Progenitor cell of endocrine pancreas (in vitro differentiated cells): ENCODE measurements at regions not wholly inside any gene's neighbourhood (a gene's known extent, or its start where the extent isn't known, plus 50 kb on each side); places are given as distances from the start of the nearest gene placed in this dataset.

Experiments
- DNase-seq: peaks from one replicate; pipeline ENCODE4 v3.0.0; 2021; ENCODE audit warnings: low spot score; ENCODE audit not compliant: unreplicated experiment
- H3K27ac Mint-ChIP-seq: 2 replicates; pipeline ENCODE4 v1.8.0; 2021; ENCODE audit warnings: mild to moderate bottlenecking, moderate library complexity, mixed read lengths
- H3K27me3 Mint-ChIP-seq: 2 replicates; pipeline ENCODE4 v1.8.0; 2021; ENCODE audit warnings: mixed read lengths
- H3K36me3 Mint-ChIP-seq: 2 replicates; pipeline ENCODE4 v1.8.0; 2022; ENCODE audit warnings: mixed read lengths; ENCODE audit not compliant: insufficient read depth
- H3K4me1 Mint-ChIP-seq: 2 replicates; pipeline ENCODE4 v1.8.0; 2021; ENCODE audit warnings: low read depth, mixed read lengths
- H3K4me3 Mint-ChIP-seq: 2 replicates; pipeline ENCODE4 v1.8.0; 2021; ENCODE audit warnings: low read depth, mild to moderate bottlenecking, moderate library complexity, mixed read lengths
- H3K9me3 Mint-ChIP-seq: 2 replicates; pipeline ENCODE4 v1.8.0; 2021; ENCODE audit warnings: low read depth, mixed read lengths
- TF ChIP-seq, protein P1 (sequence below): fragments of 200-600 bp; sonication (generic); IDR thresholded peaks from one replicate; pipeline ENCODE4 v1.5.0; 2021; ENCODE audit warnings: antibody characterized with exemption, mild to moderate bottlenecking; ENCODE audit not compliant: unreplicated experiment

DNA sequence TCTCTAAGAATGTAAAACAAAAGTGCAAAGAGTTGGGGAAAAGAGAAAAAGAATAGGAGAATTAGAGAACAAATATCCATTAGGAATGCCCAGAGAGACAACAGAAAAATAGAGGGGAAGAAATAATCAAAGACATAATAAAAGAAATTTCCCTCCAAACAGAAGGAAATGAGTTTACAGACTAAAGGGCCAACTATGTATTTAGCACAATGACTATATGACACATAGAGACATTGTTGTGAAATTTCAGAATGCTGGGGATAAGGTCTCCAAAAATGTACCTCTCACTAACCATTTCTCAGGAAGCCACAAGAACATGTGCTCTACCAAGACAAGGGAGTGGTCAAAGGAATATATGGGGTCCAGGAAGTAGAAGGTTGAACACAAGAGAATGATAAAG, 121.0 kb upstream of the ACSL4 start:
- no peak overlapping the region for H3K4me3 Mint-ChIP-seq
- TF ChIP-seq, protein P1, sequence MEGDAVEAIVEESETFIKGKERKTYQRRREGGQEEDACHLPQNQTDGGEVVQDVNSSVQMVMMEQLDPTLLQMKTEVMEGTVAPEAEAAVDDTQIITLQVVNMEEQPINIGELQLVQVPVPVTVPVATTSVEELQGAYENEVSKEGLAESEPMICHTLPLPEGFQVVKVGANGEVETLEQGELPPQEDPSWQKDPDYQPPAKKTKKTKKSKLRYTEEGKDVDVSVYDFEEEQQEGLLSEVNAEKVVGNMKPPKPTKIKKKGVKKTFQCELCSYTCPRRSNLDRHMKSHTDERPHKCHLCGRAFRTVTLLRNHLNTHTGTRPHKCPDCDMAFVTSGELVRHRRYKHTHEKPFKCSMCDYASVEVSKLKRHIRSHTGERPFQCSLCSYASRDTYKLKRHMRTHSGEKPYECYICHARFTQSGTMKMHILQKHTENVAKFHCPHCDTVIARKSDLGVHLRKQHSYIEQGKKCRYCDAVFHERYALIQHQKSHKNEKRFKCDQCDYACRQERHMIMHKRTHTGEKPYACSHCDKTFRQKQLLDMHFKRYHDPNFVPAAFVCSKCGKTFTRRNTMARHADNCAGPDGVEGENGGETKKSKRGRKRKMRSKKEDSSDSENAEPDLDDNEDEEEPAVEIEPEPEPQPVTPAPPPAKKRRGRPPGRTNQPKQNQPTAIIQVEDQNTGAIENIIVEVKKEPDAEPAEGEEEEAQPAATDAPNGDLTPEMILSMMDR = no peak
- H3K9me3 Mint-ChIP-seq = peaks cover 15% of the 10 kb centered on the region
- H3K36me3 Mint-ChIP-seq = peaks cover 4% of the 10 kb centered on the region
- H3K4me1 Mint-ChIP-seq = peaks cover 18% of the 10 kb centered on the region
- H3K27ac Mint-ChIP-seq = no peak overlapping the region
- H3K27me3 Mint-ChIP-seq = no peaks in the 10 kb centered on the region
- no peak for DNase-seq

DNA sequence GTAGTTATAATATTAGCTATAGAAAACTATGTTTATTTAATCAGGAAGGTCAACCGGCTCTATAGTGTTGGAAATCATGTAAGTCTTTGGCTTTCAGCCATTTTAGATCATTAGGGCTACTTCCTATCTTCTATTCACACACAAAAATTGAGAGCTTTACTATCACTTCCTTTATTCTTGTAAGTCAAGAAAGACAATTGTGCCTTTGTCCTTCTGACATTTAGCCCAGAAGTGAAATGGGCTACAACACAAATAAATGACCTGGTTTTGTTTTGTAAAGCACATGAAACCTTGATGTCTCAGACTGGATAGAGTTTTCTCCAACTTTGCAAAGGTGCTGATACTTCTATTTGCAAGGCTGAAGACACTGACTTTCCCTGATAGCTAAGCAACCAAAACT, 122.4 kb upstream of the ACSL4 start:
- no peak for DNase-seq
- Mint-ChIP-seq H3K9me3 (peaks cover 16% of the 10 kb centered on the region), H3K4me3 (no peak overlapping the region), H3K4me1 (peaks cover 21% of the 10 kb centered on the region), H3K36me3 (peaks cover 4% of the 10 kb centered on the region), H3K27me3 (no peaks in the 10 kb centered on the region), H3K27ac (no peak overlapping the region)
- TF ChIP-seq, protein P1 = no peak

DNA sequence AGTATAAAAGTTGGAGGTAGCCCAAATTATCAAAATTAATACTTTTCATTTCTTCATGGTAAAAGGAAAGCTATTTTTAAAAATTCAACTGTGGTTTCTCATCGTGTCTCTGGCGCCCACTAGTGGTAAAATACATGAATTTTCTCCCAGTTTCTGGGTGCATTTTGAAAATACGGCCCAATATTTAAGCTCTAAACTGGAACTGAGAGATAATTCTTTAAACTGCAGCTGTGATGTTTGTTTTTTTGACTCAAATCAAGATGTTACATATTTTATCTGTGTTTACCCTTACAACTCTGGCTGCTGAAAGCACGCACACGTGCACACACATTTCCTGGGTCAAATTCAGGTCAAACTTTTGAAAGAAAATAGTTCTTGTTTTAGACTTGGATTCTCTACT, 123.9 kb upstream of the ACSL4 start:
- H3K4me3 Mint-ChIP-seq = no peak overlapping the region
- peaks cover 4% of the 10 kb centered on the region for H3K36me3 Mint-ChIP-seq
- no peak for DNase-seq
- H3K9me3 Mint-ChIP-seq = peaks cover 16% of the 10 kb centered on the region
- peaks cover 25% of the 10 kb centered on the region for H3K4me1 Mint-ChIP-seq
- TF ChIP-seq, protein P1 = peak; percentile 91
- peak overlapping the region; percentile 23 for H3K27ac Mint-ChIP-seq
- H3K27me3 Mint-ChIP-seq = no peaks in the 10 kb centered on the region

DNA sequence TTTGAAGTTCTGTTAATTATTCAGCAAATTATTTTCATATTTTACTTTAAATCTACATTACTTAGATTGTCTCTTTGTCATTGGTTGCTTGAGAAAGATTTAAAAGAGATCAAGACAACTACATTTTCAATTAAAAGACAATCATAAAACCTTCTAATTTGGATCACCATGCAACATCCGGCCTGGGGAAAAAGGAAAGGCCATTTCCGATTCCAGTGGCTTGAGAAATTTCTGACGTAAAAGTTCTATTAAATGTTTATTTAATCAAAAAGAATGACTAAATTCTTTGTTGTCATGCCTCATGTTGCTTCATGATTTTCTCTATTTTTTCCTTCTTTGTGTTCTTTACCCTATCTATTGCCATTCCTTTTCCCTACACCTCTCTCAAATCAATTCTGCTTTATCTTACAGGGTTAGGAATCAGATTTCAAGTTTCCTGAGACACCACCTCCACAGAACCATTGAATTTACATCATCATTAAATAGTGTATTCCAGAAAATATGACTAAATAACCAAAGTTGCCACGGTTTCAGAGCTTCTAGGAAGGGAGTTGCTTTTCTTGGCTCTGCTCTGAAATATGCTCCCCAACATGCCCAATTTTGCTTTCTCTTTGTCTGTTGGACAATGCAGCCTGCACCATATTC, 124.6 kb upstream of the ACSL4 start:
- no peak overlapping the region for H3K4me3 Mint-ChIP-seq
- TF ChIP-seq, protein P1 = no peak
- H3K27me3 Mint-ChIP-seq = no peaks in the 10 kb centered on the region
- H3K9me3 Mint-ChIP-seq = peaks cover 16% of the 10 kb centered on the region
- H3K4me1 Mint-ChIP-seq = peaks cover 26% of the 10 kb centered on the region
- DNase-seq = no peak
- no peak overlapping the region for H3K27ac Mint-ChIP-seq
- peaks cover 4% of the 10 kb centered on the region for H3K36me3 Mint-ChIP-seq

DNA sequence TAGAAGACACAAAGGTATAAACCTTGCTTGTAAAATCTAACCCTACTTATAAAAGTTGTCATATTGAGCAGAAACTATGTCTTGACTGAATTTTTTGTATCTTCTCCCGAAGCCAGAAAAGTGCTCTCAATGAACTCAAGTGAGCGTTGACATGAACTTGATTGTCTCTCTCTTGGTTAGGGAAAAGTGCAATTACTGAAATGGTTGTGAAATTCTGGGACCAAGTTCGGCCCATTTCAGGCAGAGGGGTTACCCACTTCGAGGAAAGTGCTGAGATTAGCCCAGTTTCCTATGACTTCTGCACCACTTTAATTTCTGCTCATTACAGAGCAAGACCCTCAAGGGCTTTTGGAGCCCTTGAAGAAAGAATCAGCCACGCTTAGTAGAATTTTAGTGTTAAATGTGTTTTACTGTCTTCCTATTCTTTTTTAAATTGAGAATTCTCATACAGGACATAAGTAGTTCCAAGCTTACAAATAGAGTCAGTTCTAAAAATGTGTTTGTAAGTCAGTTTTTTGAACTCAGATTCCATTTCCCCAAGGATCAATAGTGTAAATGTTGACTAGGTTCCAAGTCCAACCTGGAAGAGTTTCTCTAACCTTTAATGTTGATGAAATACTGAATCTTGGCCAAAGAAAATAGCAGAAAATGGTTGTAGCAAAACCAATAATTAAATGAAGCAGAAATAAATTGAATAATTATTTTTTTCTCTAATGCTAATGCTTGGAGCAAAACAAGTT, 125.7 kb upstream of the ACSL4 start:
- Mint-ChIP-seq H3K4me1 (peaks cover 26% of the 10 kb centered on the region), H3K9me3 (peaks cover 14% of the 10 kb centered on the region), H3K36me3 (peaks cover 4% of the 10 kb centered on the region), H3K4me3 (no peak overlapping the region), H3K27ac (no peak overlapping the region), H3K27me3 (no peaks in the 10 kb centered on the region)
- no peak for DNase-seq
- TF ChIP-seq, protein P1 = no peak
